HG02798 (cell line): ENCODE measurements at regions not wholly inside any gene's neighbourhood (a gene's known extent, or its start where the extent isn't known, plus 50 kb on each side); places are given as distances from the start of the nearest gene placed in this dataset.
"Not testable (repeated sequence)": the region's sequence is repeated elsewhere in the genome, so short reads cannot be mapped to it uniquely, and the experiment has no call there.

Experiments
- ATAC-seq: cut with Tn5 transposase; IDR thresholded peaks from one replicate; pipeline ENCODE4 v1.9.1; 2021; ENCODE audit warnings: mild to moderate bottlenecking; ENCODE audit not compliant: unreplicated experiment, poor library complexity

DNA sequence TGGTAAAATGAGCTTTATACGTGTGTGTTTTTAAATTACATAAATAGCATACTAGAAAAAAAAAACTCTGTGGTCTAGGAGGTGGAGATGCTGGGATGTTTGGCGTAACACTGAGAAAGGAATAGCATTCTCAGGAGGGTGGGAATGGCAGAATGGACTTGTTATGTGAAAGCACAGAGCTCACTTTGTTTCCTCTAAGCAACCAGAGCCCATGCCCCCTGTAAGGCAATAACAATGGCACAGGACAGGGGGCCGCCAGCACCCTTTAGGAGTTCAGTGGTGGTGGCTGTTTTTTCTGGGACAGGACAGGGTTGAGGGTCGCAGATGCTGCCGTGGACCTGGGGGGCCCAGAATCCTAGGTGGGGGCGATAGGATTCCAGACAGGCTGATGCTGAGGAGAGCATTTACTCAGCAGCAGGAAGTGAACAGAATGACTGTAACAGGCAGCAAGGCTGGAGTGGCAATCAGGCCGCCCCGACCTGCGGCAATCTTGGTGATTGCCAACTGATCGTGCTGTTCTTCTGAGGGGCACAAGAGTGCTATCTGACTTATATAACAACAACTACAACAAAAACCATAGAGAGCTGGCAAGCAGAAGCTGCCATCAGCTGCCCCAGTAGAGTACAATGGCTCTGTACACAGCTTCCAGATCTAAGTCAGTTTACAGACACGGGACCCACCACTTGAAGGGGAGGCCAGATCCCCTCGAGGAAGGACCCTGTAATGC lies 160.4 kb downstream of the UACA start:
- no peak for ATAC-seq

DNA sequence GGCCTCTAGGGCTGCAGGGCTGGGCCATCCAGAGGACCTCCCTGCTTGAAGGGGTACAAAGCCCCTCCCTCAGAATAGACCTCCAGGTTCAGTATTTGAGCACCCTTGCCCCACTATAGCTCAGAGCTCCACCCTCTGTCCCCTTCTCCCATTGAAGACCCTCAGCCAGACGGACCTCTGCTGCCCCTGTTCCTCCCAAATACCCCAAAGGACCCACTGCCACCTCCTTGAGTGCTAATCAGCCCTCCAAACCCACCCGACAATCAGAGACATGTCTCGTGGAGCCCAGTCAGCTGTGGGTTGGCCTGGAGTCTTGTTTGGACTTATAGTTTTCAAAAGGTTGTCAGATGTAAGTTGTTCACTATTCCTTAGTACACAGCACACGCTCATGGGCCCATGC lies 161.1 kb downstream of the UACA start:
- no peak for ATAC-seq

DNA sequence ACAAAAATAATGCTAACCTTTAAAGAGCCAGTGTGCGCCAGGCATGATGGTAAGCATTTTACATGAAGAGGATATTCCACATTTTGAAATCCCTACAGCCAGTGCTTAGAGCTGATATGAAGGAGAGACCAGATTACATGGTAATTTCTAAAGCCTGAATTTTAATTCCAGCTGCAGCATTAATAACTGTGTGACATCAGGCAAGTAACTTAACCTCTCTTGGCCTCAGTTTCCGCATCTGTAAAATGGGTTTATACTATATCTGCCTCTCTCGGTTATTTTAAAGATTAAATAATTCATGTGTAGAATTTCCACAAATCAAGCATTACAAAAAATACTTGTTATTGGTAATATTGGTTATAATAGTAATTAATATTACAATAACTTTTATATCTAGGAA lies 165.4 kb downstream of the UACA start:
- no peak for ATAC-seq

DNA sequence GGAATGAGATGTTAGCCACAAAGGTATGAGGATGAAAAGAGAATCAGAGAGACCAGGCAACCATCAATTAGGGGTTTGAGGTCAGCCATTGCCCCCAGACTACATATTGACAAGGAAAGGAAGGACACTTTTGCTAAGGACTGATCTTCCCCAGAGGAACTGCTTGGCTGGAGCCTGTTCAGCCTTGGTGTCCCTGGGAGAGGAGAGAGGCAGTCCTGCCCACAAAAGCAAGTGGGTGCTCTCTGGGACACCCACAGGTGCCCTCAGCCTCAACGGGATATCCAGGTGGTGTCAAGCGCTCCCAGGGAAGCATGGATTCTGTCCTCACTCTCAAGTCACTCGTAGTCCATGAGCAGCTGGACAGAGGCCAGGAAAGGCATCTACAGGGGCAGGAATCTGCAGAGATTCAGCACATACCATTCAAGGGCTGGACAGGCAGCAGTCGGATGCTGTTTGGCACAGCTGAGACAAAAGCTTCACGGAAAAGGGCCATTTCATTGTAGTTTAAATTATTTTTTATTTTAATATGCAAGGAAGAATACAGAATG lies 166.2 kb downstream of the UACA start:
- ATAC-seq, result no peak

DNA sequence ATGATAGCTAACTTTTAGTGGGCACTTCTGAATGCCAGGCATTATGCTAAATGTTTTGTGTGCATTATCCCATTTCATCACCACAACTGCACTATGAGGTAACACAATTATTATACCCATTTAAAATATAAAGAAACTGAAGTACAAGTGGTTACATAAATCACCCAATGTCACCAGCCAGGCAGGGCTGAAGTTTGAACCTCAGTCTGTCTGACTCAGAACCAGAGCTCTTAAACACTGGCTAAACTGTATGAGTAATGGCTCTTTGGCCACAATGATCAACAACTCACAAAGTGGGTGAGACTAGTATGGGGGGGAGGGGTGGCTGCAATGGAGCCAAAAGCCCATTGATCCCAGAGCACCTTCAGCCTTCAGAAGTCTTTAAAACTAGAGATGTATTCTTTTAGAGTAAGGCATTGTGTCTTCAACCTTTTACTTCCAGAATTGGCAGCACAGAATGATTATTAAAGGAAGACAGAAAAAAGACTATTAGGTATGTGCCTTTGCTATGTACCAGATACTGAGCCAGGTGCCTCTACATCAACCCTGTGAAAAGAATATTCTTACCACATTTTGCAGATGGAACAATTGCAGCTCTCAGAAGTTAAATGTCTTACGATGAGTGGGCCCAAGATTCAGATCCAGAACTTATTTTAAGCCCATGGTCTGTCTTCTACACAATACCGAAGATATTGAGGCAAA lies 166.9 kb downstream of the UACA start:
- ATAC-seq, result no peak

DNA sequence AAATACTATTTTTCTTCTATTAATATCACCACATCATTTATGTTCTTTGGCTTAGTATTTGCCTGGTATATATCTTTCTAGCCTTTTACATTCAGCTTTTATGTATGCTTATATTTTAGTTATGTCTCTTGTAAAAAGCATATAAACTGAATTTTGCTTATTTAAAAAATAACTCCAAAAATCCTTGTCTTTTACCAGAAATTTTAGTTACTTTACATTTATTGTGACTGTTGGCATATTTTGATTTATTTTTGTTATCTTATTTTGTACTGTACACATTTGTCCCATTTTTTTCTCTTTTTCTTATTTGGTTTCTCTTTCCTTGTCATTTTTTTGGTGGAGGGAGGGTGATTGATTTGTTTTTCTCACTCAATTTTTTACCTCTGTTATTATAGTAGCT lies 169.6 kb downstream of the UACA start:
- ATAC-seq, result no peak

DNA sequence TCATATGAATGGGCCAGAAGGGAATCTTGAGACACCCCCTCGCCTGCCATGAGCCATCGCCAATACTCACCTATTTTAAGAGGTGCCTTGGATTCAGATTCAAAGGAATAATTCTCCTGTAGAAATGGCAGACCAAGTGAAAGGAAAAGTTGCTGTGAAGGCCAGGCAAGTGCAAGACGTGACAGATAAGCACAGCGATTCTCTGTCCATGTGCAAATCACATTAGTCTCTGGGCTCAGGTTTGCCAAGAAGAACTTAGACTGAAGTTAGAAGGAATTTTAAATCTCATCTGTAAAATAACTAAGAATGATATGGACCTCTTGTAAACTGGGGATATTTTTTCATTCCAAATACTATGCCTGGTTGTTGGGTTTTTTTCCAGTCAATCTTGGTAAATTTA lies 173.6 kb downstream of the UACA start:
- ATAC-seq, result no peak

DNA sequence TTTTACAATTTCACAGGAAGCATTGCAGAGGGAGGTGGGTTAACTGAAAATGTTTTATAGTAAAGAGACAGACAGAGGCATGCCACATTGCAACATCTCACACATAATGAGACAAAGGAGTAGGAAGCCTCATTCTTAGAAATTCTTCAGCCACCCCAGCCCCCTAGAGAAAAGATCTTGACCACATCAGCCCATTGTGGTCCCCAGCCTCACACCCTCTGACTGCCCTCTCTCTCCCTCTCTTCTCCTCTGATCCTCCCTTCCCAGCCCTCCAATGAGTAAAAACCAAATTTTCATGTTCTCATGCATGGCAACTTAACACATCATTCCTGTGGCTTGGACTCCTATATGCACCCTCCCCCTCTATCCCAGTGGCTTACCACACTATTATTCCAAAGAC lies 174.1 kb downstream of the UACA start:
- no peak for ATAC-seq

DNA sequence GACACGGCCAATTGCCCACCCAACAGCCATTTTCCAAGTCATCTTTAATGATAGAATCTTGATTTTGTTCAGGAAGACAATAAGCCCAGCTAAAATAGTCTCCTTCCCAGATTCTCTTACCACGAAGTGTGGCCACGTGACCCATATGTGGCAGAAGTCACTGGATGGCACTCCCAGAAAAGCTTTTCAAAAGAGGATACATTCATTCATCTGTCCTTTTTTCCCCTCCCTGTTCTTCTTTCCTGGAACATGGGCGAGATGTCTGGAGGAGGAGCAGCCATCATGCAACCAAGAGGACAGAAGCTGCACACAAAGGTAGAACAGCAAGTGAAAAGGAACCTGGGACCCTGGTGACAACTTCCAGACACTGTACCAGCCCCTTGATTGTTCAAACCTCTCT lies 174.7 kb downstream of the UACA start:
- ATAC-seq, result no peak

DNA sequence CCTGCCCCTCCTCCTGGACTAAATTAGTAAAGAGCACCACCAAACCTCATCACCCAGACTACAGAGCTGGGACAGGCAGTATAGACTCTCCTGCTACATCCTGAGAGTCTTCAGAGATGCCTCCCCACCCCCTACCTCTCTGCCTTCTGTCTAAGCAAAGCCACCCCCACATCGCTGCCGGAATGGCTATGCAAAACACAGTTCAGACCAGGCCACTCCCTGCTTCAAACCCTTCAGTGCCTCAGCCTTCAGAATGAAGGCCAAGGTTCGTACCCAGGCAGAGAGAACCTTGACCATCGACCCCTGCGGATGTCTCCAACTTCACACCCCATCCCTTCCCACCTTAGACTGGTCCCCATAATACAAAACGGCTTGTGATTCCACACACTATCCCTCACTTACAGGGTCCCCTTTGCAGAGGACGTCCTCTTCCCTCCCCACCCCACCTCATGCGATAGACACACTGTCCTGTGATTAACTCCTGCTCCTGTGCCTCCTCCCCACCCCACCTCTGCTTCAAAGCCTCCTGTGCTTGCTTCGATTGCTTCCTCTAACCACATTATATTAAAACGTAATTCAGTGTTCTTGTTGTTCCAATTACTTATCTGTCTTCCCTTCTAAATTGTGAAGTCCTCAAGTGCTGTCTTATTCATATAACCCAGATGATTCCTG lies 175.3 kb downstream of the UACA start:
- no peak for ATAC-seq

DNA sequence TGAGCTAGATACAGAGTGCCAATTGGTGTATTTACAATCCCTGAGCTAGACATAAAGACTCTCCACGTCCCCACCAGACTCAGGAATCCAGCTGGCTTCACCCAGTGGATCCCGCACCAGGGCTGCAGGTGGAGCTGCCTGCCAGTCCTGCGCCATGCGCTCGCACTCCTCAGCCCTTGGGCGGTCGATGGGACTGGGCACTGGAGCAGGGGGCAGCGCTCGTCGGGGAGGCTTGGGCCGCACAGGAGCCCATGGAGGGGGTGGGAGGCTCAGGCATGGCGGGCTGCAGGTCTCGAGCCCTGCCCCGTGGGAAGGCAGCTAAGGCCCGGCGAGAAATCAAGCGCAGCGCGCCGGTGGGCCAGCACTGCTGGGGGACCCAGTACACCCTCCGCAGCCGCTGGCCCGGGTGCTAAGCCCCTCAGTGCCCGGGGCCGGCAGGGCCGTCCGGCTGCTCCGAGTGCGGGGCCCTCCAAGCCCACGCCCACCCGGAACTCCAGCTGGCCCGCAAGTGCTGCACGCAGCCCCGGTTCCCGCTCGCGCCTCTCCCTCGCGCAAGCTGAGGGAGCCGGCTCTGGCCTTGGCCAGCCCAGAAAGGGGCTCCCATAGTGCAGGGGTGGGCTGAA lies 176.2 kb downstream of the UACA start:
- not testable (repeated sequence) for ATAC-seq

DNA sequence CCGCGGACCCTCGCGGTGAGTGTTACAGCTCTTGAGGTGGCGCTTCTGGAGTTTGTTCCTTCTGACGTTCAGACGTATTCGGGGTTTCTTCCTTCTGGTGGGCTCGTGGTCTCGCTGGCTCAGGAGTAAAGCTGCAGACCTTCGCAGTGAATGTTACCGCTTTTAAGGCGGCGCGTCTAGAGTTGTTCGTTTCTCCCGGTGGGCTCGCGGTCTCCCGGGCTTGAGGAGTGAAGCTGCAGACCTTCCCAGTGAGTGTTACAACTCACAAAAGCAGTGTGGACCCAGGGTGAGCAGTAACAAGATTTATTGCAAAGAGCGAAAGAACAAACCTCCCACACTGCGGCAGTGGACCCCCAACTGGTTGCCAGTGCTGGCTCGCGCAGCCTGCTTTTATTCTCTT lies 177.1 kb downstream of the UACA start:
- ATAC-seq, result no peak

DNA sequence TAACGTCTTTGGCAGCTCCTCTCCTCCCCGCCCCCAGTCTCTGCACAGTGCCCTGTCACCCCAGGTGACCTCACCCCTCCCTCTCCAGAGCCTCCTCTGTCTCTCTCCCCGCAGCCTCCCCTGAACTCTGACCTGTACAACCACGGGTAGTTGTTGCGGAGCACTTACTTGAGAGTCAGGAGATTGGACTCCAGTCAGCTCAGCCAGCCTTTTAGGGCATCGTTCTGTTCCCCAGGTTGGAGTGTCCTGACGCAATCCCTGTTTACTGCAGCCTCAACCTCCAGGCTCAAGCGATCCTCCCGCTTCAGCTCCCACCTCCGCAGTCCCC lies 177.7 kb downstream of the UACA start:
- no peak for ATAC-seq

DNA sequence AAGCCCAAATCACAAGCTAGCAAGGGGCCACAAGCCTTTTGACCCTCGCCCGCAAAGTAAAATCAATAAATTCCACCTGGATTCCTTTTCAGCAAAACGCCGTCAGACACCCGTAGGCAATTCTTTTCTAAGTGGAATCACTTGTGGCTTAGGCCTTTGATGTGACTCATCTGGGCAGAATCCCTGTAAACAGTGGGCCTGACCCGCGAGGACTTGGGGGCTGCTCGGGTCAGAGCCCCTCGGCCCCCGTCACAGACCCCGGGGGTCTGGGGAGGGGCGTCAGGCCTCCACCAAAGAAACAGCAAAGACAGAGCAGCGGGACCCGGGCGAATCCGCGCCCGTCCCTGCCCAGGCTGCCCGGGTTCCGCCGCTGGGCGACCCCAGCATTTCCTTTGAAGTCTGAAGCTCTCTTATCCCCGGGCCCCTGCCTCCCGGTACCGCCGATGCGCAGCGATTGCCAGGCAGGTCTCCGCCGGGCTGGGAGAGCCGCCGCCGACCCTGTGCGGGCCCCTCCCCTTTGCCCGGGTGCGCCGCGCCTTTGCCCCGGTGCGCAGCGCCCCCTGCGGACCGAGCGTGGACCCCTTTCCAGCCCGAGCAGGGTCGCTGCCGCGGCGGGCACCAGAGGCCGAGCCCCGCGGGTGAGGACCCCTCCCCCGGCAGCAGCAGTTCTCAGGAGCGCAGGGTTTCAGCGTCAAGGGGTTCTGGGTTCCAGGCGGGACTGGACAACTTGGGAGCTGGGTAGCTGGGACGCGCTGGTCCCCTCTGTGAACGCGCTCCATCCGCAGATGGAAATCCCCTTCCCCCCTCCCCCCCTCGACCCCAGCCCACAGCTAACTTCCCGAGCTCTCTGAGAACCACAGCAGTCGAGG lies 178.3 kb downstream of the UACA start:
- no peak for ATAC-seq

DNA sequence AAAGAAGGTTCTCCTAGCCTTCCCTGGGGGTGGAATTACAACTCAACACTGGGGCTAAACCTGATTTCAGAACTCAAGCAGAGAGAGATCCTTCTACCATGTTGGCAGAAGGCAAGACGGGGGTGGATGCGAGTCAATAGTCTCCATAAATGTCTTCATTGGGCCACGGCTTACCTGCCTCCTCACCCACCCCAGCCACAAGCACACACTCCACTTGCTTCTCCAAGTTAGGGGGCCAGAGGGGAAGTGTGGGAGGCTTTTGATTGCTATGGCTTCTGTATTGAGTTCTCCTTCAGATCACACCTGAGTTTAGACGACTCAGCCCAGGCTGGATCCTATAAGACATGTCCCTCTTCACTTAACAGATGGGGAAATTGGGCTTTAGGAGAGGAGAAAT lies 178.9 kb downstream of the UACA start:
- ATAC-seq, result no peak

DNA sequence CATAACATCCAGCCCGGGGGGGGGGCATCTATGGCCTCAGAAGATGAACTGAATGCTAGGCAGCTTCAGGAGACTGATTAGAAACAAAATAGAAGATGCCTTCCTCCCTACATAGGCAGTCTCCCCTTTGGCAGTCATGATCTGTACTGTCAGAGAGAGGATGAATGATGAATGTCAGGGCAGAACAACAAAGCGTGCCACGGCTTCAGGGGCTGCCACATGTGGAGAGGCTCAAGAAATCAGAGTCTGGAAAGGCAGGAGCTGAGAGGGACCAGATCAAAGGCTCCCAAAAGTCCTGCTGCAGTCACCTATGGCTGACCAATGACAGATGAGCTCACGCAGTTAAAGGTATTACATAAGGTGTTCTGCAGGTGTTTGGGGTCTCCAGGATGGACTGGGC lies 180.4 kb downstream of the UACA start:
- no peak for ATAC-seq

DNA sequence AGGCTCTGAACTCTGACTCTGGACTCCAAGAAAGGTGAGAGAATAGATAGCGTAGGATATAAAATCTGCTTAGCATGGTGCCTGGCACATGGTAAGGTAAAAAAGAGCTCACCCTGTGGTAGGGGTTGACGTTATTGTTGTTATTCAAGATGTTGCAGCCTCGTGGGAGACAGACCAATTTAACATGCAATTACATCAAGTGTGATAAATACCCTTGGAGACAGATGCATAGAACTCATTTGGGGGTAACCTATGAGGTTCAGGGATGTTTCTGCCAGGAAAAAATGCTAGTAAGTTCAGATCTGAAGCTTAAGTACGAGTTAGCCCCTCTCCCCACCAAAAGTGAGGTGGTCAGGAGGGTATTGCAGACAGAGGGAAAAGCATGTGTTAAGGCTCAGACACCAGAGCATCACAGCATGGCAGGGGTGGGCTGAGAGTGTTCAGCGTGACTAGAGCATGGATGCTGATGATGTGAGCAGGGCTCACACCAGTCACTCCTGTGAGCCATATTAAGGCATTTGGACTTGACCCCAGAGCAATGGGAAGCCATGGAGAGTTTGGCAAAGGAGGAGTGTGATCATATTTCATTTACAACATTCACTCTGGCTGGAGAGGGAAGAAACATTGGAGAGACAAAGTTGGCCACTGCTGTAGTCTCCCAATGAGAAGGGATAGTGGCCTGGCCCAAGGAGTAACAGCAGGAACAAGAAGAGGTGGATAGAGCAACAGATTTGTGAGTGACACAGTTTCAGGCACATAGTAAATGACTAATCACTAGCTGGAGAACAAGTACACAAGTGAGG lies 181.0 kb downstream of the UACA start:
- no peak for ATAC-seq

DNA sequence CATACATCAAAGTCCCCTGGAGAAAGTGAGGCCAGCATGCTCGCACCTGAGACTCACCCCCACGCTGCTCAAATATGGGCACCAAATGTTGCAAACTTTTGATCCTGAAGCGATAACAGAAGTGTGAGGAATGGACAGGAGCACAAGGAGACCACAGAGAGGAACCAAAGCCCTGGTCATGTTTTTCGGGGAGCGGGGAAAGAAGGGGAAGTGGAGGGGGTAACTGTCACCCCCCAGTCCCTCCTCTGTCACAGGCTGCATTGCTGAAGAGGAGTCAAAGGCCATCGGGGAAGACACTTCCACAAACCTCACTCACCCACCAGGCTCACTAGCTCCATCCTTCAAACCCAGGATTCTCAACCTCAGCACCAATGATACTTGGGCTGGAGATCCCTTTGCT lies 182.4 kb downstream of the UACA start:
- ATAC-seq, result no peak

DNA sequence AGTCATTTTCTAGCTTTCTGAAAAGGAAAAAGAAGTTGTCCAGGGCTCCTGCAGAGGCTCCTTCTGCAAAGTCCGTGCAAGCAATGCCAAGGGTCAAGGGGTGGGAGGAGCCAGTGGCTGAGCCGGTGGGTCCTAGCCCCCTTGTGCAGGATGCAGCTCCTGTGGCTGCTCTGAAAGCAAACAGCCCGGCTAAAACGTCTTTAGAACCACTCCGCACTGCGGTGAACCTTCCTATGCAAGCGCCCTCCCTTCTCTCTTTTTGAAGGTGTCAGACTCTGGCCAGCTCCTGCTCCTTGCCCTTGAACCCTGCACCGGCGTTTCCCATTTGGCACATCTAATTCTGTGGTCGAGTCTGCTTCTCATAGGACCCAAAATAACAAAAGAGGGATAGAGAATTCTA lies 183.1 kb downstream of the UACA start:
- no peak for ATAC-seq
